ENCODE measurements at regions not wholly inside any gene's neighbourhood (a gene's known extent, or its start where the extent isn't known, plus 50 kb on each side); places are given as distances from the start of the nearest gene placed in this dataset.
"Not testable (repeated sequence)": the region's sequence is repeated elsewhere in the genome, so short reads cannot be mapped to it uniquely, and the experiment has no call there.

DNA sequence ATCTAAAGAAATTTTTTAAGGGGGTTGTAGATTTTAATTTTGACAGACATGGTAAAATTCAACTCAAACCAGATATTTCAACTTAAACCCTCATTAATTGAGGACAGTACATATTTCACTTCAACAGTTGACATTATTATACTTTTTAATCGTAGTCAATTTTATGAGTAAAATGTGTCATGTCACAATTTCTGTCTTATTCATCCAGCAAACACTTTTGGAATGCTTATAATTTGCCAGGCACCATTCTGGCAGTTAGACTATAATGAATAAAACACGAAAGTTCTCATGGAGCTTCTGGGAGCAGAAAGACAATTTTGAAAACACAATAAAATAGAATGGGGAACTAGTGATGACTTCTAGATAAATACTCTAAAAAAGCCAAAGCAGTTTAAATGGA lies 1094.8 kb downstream of the SUCLG1 start:
- no peak for DNase-seq

GRCh38 chr2:83363138-83363537 lies 1095.9 kb downstream of the SUCLG1 start:
- not testable (repeated sequence) for DNase-seq

- no peak for DNase-seq
These were observed 1099.7 kb downstream of the SUCLG1 start for GRCh38 chr2:83359336-83359735.

DNA sequence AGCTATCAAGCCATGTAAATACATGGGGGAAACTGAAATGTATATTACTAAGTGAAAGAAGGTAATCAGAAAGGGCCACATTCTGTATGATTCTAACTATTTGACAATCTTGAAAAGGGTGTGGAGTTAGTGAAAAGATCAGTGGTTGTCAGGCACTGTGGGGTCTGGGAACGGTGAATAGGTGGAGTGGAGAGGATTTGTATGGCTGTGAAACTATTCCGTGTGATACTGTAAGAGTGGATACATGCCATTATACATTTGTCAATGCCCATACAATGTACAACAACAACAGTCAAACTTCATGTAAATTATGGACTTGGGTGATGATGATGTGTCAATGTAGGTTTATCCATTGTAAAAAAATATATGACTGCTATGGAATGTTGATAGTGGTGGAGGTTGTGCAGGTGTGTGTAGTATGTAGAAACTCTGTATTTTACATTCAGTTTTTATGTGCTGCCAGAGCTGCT lies 1116.2 kb downstream of the SUCLG1 start:
- DNase-seq, result peak in 1 of 3 donors; percentile 0

DNA sequence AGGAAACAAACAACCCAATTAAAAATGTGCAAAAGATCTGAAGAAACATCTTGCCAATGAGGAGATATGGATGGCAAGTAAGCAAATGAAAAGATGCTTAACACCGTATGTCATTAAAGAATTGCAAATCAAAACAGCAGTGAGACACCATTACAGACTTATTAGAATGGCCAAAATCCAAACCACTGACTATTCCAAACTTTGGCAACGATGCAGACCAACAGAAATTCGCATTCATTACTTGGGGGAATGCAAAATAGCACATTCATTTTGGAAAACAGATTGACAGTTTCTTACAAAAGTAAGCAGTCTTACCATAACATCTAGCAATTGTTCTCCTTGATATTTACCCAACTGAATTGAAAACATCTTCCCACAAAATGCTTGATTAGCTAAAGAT lies 1118.7 kb downstream of the SUCLG1 start:
- peak in 1 of 3 donors; percentile 6 for DNase-seq

DNA sequence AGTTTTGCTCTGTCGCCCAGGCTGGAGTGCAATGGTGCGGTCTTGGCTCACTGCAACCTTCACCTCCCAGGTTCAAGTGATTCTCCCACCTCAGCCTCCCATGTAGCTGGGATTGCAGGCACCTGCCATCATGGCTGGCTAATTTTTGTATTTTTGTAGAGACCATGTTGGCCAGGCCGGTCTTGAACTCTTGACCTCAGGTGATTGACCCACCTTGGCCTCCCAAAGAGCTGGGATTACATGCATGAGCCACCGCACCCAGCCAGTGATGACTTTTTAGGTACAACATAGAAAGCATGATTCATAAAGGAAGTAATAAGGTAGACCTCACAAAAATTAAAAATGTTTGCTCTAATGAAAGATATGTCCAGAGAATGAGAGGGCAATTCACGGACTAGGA lies 1119.1 kb downstream of the SUCLG1 start:
- not testable (repeated sequence) for DNase-seq

DNA sequence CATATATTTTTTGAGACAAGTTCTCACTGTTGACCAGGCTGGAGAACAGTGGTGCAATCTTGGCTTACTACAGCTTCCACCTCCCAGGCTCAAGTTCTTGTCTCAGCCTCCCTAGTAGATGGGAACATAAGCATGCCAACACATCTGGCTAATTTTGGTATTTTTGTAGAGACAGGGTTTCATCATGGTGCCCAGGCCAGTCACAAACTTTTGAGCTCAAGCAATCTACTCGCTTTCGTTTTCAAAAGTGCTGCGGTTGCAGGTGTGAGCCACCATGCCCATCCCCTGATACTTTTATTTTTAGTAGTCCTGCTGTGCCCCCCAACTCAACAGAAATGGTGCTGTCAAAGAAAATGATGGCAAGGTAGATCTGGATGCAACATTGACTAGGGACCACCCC lies 1127.3 kb downstream of the SUCLG1 start:
- DNase-seq, result no peak

- no peak for DNase-seq
These were observed 1136.0 kb downstream of the SUCLG1 start for GRCh38 chr2:83323038-83323437.

GRCh38 chr2:83320053-83320452 lies 1139.0 kb downstream of the SUCLG1 start:
- no peak for DNase-seq

DNA sequence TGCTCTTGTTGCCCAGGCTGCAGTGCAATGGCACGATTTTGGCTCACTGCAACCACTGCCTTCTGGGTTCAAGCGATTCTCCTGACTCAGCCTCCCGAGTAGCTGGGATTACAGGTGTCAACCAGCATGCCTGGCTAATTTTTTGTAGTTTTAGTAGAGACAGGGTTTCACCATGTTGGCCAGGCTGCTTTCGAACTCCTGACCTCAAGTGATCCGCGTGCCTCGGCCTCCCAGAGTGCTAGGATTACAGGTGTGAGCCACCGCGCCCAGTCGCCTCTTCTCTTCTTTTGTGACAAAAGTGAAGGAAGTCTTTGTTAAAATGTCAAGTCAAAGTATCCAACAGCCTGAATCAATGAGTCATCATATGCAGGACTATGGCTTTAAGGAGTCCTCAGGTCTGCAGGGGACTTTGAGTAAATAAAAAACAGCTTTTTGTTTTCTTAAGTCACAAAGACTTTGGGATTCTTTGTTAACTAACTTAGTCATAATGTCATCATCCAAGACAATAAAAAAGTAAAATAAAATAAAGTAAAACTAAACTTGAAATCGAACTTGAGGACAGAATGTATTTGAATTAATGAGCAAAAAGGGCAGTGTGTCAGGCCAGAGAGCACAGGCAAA lies 1153.2 kb downstream of the SUCLG1 start:
- DNase-seq, result no peak

DNA sequence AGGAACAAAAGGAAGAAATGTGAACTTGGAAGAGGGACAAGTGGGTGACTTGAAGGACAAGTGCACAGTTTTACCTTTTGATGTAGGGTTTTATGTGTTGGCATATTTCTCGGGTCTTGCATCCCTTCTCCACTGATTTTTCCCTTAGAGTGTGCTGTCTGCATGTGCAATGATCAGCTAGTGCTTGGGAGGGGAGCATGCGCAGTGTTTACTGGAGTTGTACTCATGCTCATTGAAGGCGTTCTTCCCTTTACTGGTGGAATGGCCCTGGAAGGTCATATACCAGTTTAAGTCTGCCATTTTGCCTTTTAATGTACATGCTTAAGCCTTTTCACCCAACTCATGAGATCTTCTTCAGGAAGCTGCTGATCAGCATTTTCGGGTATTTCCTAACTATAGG lies 1168.0 kb downstream of the SUCLG1 start:
- no peak for DNase-seq

- DNase-seq, result no peak
These were observed 1176.2 kb downstream of the SUCLG1 start for GRCh38 chr2:83282841-83283240.

- DNase-seq, result no peak
These were observed 1176.9 kb downstream of the SUCLG1 start for GRCh38 chr2:83282043-83282795.

GRCh38 chr2:83280391-83280790 lies 1178.7 kb downstream of the SUCLG1 start:
- no peak for DNase-seq

- DNase-seq, result no peak
These were observed 1185.8 kb downstream of the SUCLG1 start for GRCh38 chr2:83273322-83273721.

- no peak for DNase-seq
These were observed 1197.4 kb downstream of the SUCLG1 start for GRCh38 chr2:83261591-83262136.

DNA sequence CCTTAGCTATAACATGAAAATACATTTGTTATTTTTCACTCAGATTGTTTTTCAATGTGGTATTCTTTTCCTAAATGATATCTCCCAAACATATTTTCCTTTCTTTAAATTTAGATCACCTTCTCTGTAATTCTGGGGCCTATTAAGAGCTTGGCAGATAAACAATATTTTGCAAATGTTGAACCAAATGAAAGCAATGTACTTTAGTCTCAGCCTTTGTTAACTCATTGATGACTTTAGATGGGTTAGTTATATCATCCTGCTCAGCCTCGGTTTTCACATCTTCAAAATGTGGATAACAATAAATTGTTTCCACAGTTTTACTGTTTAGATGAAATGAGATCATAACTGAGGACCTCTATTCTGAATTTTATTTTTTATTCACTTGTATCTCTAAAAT lies 1205.2 kb downstream of the SUCLG1 start:
- DNase-seq, result no peak

DNA sequence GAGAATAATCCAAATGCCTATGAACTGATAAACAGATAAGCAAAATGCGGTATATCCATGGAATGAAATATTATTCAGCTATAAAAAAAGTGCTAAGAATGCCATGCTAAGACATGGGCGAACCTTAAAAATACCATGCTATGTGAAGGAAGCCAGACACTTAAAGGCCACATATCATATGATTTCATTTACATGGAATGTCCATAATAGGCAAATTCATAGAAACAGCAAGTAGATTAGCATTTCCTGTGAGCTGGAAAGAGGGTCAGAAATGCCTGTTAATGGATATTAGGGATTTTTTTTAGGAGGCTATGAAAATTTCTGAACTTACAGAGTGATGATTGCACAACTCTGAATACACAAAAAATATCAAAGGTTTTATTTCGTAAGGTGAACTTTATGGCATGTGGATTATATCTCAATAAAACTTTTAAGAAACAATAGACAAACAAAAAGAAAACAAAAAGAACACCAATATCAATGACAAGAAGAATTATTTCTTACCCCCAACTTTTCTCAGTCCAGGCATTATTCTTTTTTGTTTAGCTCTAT lies 1207.7 kb downstream of the SUCLG1 start:
- no peak for DNase-seq

- not testable (repeated sequence) for DNase-seq
These were observed 1213.1 kb downstream of the SUCLG1 start for GRCh38 chr2:83245806-83246537.

DNA sequence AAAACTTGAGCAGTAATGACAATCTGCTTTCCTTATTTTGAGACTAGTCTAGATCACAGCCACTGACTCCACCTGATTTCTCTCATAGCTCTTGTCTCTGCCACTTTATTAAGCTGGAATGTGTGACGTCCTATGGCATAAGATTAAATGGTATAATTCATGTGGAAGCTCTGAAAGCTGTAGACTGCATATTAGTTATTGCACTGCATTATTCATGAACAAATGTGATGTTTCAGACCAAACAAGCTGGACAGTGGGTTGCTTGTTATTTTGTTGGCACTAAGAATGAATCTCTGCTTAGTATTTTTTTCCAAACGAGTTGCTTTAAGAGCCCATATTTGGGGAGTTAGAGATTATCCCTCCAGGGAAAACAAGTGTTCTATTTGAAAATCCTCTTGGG lies 1218.5 kb downstream of the SUCLG1 start:
- no peak for DNase-seq

GRCh38 chr2:83238111-83238510 lies 1221.0 kb downstream of the SUCLG1 start:
- no peak for DNase-seq

GRCh38 chr2:83234246-83234645 lies 1224.8 kb downstream of the SUCLG1 start:
- no peak for DNase-seq

GRCh38 chr2:83233781-83234180 lies 1225.3 kb downstream of the SUCLG1 start:
- DNase-seq, result no peak
